ENCODE measurements at regions not wholly inside any gene's neighbourhood (a gene's known extent, or its start where the extent isn't known, plus 50 kb on each side); places are given as distances from the start of the nearest gene placed in this dataset.

GRCh38 chr1:182120411-182121258 lies 59.1 kb upstream of the ZNF648 start (continued):
- TF ChIP-seq TCF7 (IDR thresholded peaks at IDR 0.05; ENCODE audit: low read depth) (peak; percentile 97), CHCHD3 (CRISPR knock-in tag; IDR thresholded peaks at IDR 0.05) (no peak), ZNF383 (CRISPR knock-in tag; IDR thresholded peaks at IDR 0.05; ENCODE audit: borderline replicate concordance) (no peak), ARID2 (CRISPR knock-in tag; IDR thresholded peaks at IDR 0.05; ENCODE audit: borderline replicate concordance) (no peak), NCOA5 (CRISPR knock-in tag; IDR thresholded peaks at IDR 0.05) (no peak), NCOA1 (CRISPR knock-in tag; IDR thresholded peaks at IDR 0.05) (no peak), XBP1 (CRISPR knock-in tag; IDR thresholded peaks at IDR 0.05) (no peak), NCOA2 (CRISPR knock-in tag; IDR thresholded peaks at IDR 0.05) (peak; percentile 93), PREB (CRISPR knock-in tag; IDR thresholded peaks at IDR 0.05) (no peak), HMGXB4 (CRISPR knock-in tag; IDR thresholded peaks at IDR 0.05; ENCODE audit: borderline replicate concordance in 1 of 2, low read depth in 1 of 2) (peak in 1 of 2 experiments; percentile 57; a peak in 1 of 4 replicates), NRL (CRISPR knock-in tag; IDR thresholded peaks at IDR 0.05; ENCODE audit: borderline replicate concordance) (peak; percentile 65; the same call in 1 of the 2 replicates), TBL1XR1 (IDR thresholded peaks at IDR 0.05; ENCODE audit: borderline replicate concordance, low read length, partially characterized antibody) (peak; percentile 41), ZSCAN20 (CRISPR knock-in tag; IDR thresholded peaks at IDR 0.05; ENCODE audit: borderline replicate concordance) (no peak), SIX1 (CRISPR knock-in tag; IDR thresholded peaks at IDR 0.05; ENCODE audit: borderline replicate concordance) (peak; percentile 78), TRAFD1 (CRISPR knock-in tag; IDR thresholded peaks at IDR 0.05; ENCODE audit: borderline replicate concordance) (no peak), POLR2A (IDR thresholded peaks at IDR 0.05; ENCODE audit: insufficient read depth in 1 of 2, low read depth in 2 of 2, low read length in 2 of 2) (no peak), KLF9 (CRISPR knock-in tag; IDR thresholded peaks at IDR 0.05; ENCODE audit: low read depth) (no peak), ZNF274 (CRISPR knock-in tag; IDR thresholded peaks at IDR 0.05) (0 out of 2 replicates have a peak, but pooled peaks have one; percentile 54), RORA (CRISPR knock-in tag; IDR thresholded peaks at IDR 0.05) (0 out of 2 replicates have a peak, but pooled peaks have one; percentile 56), ONECUT2 (CRISPR knock-in tag; IDR thresholded peaks at IDR 0.05) (peak; percentile 58; the same call in 1 of the 2 replicates), ZNF33A (CRISPR knock-in tag; IDR thresholded peaks at IDR 0.05; ENCODE audit: borderline replicate concordance) (no peak), PAX8 (CRISPR knock-in tag; IDR thresholded peaks at IDR 0.05; ENCODE audit: borderline replicate concordance) (0 out of 2 replicates have a peak, but pooled peaks have one; percentile 51), ATF5 (CRISPR knock-in tag; IDR thresholded peaks at IDR 0.05; ENCODE audit: low read depth) (no peak), FOXJ3 (CRISPR knock-in tag; IDR thresholded peaks at IDR 0.05; ENCODE audit: borderline replicate concordance) (peak; percentile 53; the same call in 1 of the 2 replicates), MTA1 (CRISPR knock-in tag; IDR thresholded peaks at IDR 0.05; ENCODE audit: borderline replicate concordance) (peak; percentile 79; the same call in 1 of the 2 replicates)
